Panc1 (cell line): ENCODE measurements at regions not wholly inside any gene's neighbourhood (a gene's known extent, or its start where the extent isn't known, plus 50 kb on each side); places are given as distances from the start of the nearest gene placed in this dataset.
"Not testable (repeated sequence)": the region's sequence is repeated elsewhere in the genome, so short reads cannot be mapped to it uniquely, and the experiment has no call there.

Experiments used
- ATAC-seq: fragments of 200-7000 bp; cut with Tn5 transposase; 2 replicates; pipeline ENCODE4 v1.9.1; 2020; ENCODE audit warnings: mild to moderate bottlenecking, moderate library complexity
- BruUV-seq: library from RNA; stranded (reverse); fragments of 400-500 nt; replicated peaks from 2 replicates; lab custom pipeline; 2021; lab: Mats Ljungman, UMichigan
- CTCF ChIA-PET: fragments of 300-600 bp; sonication (Branson Sonifier 250); formaldehyde crosslinking; loops from one replicate; lab custom pipeline; 2022; ENCODE audit warnings: antibody characterized with exemption; lab: Charles Lee
- POLR2A ChIA-PET: fragments of 300-600 bp; sonication (Branson Sonifier 250); formaldehyde crosslinking; loops from one replicate; lab custom pipeline; 2022; ENCODE audit warnings: antibody characterized with exemption; lab: Charles Lee
- DNase-seq: peaks from one replicate; pipeline ENCODE4 v3.0.0-alpha.2; 2010; ENCODE audit warnings: low read depth, low spot score
- H3K27ac ChIP-seq: 2 replicates; pipeline ENCODE4 v1.5.1; 2011; ENCODE audit warnings: mild to moderate bottlenecking, low read length, inconsistent platforms
- H3K27me3 ChIP-seq: fragments of 200-500 bp; sonication (Bioruptor generic); 2 replicates; pipeline ENCODE4 v1.6.0; 2014; ENCODE audit warnings: low read length, inconsistent platforms; ENCODE audit not compliant: control insufficient read depth, insufficient read depth
- H3K36me3 ChIP-seq: fragments of 200-500 bp; sonication (Bioruptor generic); 2 replicates; pipeline ENCODE4 v1.5.1; 2014; ENCODE audit warnings: inconsistent platforms, mild to moderate bottlenecking, low read length, moderate library complexity; ENCODE audit not compliant: control insufficient read depth, insufficient read depth
- H3K4me1 ChIP-seq: 2 replicates; pipeline ENCODE4 v1.5.1; 2011; ENCODE audit warnings: inconsistent platforms, mild to moderate bottlenecking, low read length, moderate library complexity; ENCODE audit not compliant: control insufficient read depth, insufficient read depth
- H3K4me3 ChIP-seq, 2 experiments: 2 replicates each; pipeline ENCODE4 v1.5.1; 2011 to 2012; ENCODE audit warnings: low read depth in 2 of 2, low read length in 2 of 2, mild to moderate bottlenecking in 2 of 2, inconsistent platforms in 1 of 2, moderate library complexity in 1 of 2
- H3K9me3 ChIP-seq: fragments of 200-500 bp; sonication (Bioruptor generic); 2 replicates; pipeline ENCODE4 v1.5.1; 2014; ENCODE audit warnings: low read depth, mild to moderate bottlenecking, inconsistent platforms, low read length, moderate library complexity; ENCODE audit not compliant: control insufficient read depth, insufficient read depth
- CTCF ChIP-seq: fragments of 450-650 bp; IDR thresholded peaks from 2 replicates; pipeline ENCODE4 v1.5.1; 2017; ENCODE audit warnings: mild to moderate bottlenecking
- POLR2AphosphoS5 ChIP-seq: IDR thresholded peaks from 2 replicates; pipeline ENCODE4 v1.6.1; 2012; ENCODE audit warnings: mild to moderate bottlenecking, low read depth, low read length, moderate library complexity
- REST ChIP-seq, 2 experiments: IDR thresholded peaks; 2 replicates each; pipeline ENCODE4 v1.6.1; 2011 to 2012; ENCODE audit warnings: low read depth in 2 of 2, control low read depth in 1 of 2, low read length in 1 of 2, mild to moderate bottlenecking in 1 of 2, moderate library complexity in 1 of 2; ENCODE audit not compliant: insufficient read depth in 1 of 2
- SIN3A ChIP-seq: IDR thresholded peaks from 2 replicates; pipeline ENCODE4 v1.6.1; 2012; ENCODE audit warnings: low read depth, mild to moderate bottlenecking, low read length, moderate library complexity, borderline replicate concordance; ENCODE audit not compliant: insufficient read depth
- TCF7L2 ChIP-seq: IDR thresholded peaks from 2 replicates; pipeline ENCODE4 v1.6.1; 2011; ENCODE audit warnings: mild to moderate bottlenecking, low read depth, low read length, inconsistent platforms
- in situ Hi-C: cut with HindIII; loops from 2 replicates; pipeline ENCODE4 v1.10.0; 2016; ENCODE audit warnings: low sequenced_read_pairs, low pct_unique_long_range_greater_than_20kb
- intact Hi-C: fragments of 100-400 bp; cut with micrococcal nuclease; formaldehyde crosslinking; loops from one replicate; pipeline ENCODE4 v1.10.0; 2022; ENCODE audit not compliant: unreplicated experiment

GRCh38 chr14:51360592-51360991 is 120.5 kb downstream of the TMX1 start:
- H3K4me1 ChIP-seq = no peaks in the 10 kb centered on the region
- intact Hi-C loops (no loop called here), in situ Hi-C loops (no loop called here)
- CTCF ChIA-PET = no interaction called here
- POLR2A ChIA-PET = no interaction called here
- no peak for ATAC-seq
- H3K9me3 ChIP-seq = no peaks in the 10 kb centered on the region
- H3K27me3 ChIP-seq = no peaks in the 10 kb centered on the region
- TF ChIP-seq TCF7L2 (no peak), CTCF (no peak), POLR2AphosphoS5 (no peak), SIN3A (no peak), REST (IDR thresholded peaks at IDR 0.05; ENCODE audit: insufficient read depth in 1 of 2, low read depth in 2 of 2, low read length in 1 of 2) (no peak)
- H3K27ac ChIP-seq = no peak overlapping the region
- DNase-seq = no peak
- H3K36me3 ChIP-seq = no peaks in the 10 kb centered on the region
- no TSS peak for BruUV-seq
- H3K4me3 ChIP-seq = no peak overlapping the region

GRCh38 chr14:51365241-51365965 is 125.4 kb downstream of the TMX1 start:
- no peak for ATAC-seq
- in situ Hi-C loops (no loop called here), intact Hi-C loops (no loop called here)
- ChIA-PET POLR2A (no interaction called here), CTCF (no interaction called here)
- Histone ChIP-seq H3K36me3 (no peaks in the 10 kb centered on the region), H3K27me3 (no peaks in the 10 kb centered on the region), H3K27ac (no peak overlapping the region), H3K4me3 (no peak overlapping the region), H3K9me3 (no peaks in the 10 kb centered on the region), H3K4me1 (no peaks in the 10 kb centered on the region)
- no peak for TF ChIP-seq REST (IDR thresholded peaks at IDR 0.05; ENCODE audit: insufficient read depth in 1 of 2, low read depth in 2 of 2, low read length in 1 of 2)
- no peak for TF ChIP-seq POLR2AphosphoS5
- TF ChIP-seq SIN3A = no peak
- no peak for TF ChIP-seq CTCF
- TF ChIP-seq TCF7L2 = no peak
- no TSS peak for BruUV-seq
- no peak for DNase-seq

- POLR2A ChIA-PET, CTCF ChIA-PET, in situ Hi-C loops: not testable (repeated sequence)
These were observed 126.4 kb downstream of the TMX1 start for GRCh38 chr14:51366460-51366859.

More at GRCh38 chr14:51366460-51366859, 126.4 kb downstream of the TMX1 start:
- H3K27ac ChIP-seq, ATAC-seq, H3K36me3 ChIP-seq, H3K9me3 ChIP-seq, H3K27me3 ChIP-seq, BruUV-seq, intact Hi-C loops, DNase-seq, H3K4me3 ChIP-seq, H3K4me1 ChIP-seq: not testable (repeated sequence)
